ENCODE measurements at regions not wholly inside any gene's neighbourhood (a gene's known extent, or its start where the extent isn't known, plus 50 kb on each side); places are given as distances from the start of the nearest gene placed in this dataset.
"Not testable (repeated sequence)": the region's sequence is repeated elsewhere in the genome, so short reads cannot be mapped to it uniquely, and the experiment has no call there.

GRCh38 chr6:112887424-112887823 lies 540.3 kb downstream of the RFPL4B start:
- DNase-seq, result not testable (repeated sequence)

- no peak for DNase-seq
Observed at GRCh38 chr6:112899541-112899940, 552.4 kb downstream of the RFPL4B start.

GRCh38 chr6:112903361-112903760 lies 556.2 kb downstream of the RFPL4B start:
- no peak for DNase-seq

DNA sequence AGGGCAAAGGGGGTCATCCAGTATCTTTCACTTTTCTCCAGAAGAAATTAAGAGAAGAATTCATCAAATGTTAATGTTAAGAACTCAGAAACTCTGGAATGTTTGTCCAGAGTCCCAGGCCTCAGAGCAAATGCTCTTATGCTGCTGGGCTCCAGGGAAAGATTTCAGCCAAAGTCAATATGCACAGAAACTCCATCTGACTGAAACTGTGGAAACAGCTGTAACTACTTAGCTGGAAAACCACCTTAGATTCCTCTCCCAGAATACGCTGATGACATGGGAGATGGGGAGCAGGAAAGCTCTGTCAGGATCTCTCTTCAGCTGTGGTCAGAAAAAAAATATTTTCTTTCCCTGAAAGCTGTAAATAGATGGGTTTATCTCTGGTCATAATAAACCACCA lies 559.6 kb downstream of the RFPL4B start:
- no peak for DNase-seq

- no peak for DNase-seq
Observed at GRCh38 chr6:112909781-112910180, 562.7 kb downstream of the RFPL4B start.

DNA sequence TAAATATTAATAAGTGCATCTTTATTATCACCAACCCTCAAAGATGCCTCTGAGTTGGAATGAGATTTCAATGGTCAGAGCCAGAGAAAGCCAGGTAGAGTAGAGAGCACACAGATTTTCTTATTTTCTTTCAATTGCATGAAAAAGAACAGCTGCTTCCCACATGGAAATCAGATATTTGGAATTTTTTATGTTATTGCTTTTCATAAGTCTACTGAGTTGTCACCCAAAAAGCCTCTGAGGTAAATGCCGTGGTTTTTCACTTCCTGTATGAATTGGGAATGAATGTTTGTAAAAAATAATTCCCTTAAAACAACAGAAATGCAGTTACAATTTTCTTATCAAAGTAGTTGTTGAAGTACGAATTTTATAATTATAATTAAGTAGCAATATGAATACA lies 563.1 kb downstream of the RFPL4B start:
- no peak for DNase-seq

DNA sequence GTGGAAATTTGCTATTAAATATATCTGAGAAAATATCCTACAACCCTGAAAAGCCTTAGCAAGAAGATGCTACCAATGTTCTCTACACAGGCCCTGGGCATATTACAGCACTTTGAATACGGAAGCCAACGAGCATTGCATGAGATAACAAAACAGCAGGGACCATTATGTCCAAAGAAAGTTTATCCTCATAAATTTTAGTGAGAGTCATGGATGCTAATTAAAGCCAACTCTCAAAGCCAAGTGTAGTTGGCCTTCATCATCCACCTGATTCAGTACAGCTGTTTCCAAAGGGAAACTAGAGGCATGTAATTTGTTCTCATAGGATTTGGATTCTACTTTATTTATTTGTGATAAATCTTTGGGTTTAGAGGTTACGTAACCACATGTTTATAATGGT lies 564.8 kb downstream of the RFPL4B start:
- DNase-seq, result no peak

GRCh38 chr6:112912416-112913101 lies 565.4 kb downstream of the RFPL4B start:
- no peak for DNase-seq

DNA sequence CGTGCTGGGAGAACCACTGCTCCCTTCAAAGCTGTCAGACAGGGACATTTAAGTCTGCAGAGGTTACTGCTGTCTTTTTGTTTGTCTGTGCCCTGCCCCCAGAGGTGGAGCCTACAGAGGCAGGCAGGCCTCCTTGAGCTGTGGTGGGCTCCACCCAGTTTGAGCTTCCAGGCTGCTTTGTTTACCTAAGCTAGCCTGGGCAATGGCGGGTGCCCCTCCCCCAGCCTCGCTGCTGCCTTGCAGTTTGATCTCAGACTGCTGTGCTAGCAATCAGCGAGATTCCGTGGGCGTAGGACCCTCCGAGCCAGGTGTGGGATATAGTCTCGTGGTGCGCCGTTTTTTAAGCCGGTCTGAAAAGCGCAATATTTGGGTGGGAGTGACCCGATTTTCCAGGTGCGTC lies 572.6 kb downstream of the RFPL4B start:
- DNase-seq, result not testable (repeated sequence)

- no peak for DNase-seq
Observed at GRCh38 chr6:112920994-112921393, 573.9 kb downstream of the RFPL4B start.

DNA sequence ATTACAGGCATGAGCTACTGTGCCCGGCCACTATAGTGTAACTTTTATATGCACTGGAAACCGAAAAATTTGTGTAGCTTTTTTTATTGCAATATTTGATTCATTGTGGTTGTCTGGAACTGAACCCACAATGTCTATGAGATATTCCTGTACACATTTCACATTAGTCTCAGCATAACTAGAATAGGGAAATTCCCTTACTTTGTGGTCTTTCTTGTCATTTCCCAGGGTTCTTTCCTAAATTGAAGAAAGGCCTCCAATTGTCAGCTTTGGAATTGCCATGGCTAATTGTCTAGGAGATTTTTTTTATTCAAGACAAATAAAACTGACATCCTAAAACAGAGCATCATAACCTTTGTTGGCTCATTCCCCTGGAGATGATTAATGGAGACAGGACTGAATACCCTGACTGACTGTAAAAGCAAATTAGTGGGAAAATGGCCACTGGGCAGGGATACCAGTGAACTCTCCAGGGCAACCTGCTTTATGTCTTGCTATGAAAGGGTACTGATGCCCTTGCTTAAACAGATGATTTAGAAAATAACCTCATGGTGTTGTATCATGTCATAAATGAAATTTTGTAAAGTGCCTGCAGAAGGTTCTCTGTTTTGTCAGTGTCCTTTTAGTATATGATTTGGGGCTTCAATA lies 576.9 kb downstream of the RFPL4B start:
- DNase-seq, result no peak

DNA sequence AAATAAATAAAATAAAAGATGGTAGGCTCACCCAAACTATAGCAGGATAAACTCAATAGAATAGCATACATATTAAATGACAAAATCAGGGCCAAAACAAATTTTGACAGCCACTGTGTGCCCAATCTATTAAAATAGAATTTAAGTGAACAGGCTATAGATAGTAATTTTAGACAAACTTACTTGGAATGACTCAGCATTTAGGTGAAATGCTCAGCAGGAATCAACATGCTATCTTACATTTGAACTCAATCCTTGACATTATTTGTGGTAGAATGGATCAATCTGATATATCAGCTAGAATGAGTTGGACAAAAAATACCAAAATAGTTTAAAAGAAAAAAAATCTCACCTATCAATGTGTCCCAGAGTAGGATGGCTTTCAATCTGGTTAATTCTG lies 578.6 kb downstream of the RFPL4B start:
- no peak for DNase-seq

DNA sequence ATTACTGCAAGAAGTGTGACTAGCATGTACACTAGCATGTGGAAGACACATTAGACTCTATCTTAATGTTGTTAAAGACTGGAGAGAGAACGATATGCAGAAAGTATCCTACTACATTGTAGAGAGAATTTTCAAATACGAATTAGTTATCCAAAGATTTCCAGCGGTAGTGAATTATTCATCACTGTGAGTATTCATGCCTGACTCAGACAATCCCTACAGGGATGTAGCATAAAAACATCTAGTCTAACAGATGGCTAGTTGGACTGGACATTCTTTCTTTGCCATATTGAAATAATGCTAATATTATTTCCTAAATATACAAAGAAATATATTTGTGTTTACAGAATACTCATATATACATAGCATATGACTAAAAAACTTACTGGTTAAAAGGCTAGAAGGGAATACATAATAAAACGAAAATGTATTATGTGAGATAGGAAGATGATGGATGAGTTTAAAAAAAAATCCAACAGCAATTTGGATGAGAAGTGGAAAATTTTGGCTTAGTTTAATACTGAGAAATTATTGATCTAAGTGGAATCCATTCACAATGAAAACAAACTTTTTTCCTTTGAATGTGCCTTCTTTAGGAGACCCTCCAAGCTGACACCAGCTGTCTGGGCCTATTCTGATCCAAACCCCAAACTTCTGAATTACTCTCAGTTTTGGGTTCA lies 580.7 kb downstream of the RFPL4B start:
- no peak for DNase-seq

DNA sequence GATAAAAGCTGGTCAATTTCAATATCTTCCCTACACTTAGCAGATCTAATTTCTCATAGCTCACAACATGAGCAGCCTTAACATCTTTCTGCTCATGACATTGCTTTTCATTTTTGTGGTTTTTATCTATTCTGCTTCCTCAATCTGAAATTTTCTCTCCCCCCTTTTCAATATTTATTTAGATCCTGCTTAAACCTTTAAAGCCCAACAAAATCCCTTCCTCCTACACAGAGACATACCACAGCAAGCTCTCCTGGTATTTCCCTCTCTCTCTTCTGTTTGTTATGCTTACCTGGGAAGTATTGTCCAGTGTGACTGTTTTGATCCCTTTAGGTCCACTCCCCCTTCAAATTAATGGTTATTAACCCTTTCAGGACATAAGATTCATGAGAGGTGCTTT lies 582.5 kb downstream of the RFPL4B start:
- no peak for DNase-seq

- DNase-seq, result no peak
Observed at GRCh38 chr6:112931832-112932231, 584.7 kb downstream of the RFPL4B start.

- DNase-seq, result no peak
Observed at GRCh38 chr6:112933947-112934346, 586.8 kb downstream of the RFPL4B start.

DNA sequence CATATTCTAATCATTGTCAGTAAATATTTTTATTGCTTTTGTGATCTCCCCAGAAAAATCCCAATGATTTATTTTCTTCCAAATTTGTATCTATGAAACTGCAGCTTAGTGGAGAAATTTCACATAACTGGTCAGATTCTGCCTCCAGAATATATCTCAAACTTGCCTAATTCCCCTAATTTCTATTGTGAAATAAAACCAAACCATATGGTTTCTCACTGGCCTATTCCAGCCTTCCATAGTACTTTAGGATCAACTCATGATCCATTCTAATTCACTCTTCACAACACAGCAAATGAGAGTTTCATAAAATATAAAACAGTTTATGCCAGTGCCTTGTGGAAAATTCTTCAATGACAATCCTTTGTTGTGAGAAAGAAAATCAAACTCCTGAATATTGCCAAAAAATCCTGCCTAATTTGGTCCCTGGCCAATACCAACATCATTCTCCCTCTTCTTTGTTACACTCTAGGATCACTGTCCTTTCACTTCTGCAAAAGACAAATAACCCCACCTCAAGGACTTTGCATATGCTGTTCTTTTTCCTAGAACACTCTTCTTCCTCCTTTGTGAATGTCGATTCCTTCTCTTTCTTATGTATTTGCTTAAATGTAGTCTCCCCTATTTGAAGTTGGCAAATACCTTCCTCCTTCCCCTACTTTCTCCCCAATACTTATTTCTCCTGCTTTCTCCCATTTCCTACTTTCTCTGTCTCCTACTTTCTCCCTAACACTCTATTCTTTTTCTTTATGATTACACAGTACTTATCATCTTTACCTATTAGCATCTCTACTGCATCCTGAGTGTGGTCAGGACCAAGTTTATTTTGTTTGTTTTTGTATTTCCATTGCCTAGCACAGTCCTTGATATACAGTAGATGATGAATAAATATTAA lies 587.5 kb downstream of the RFPL4B start:
- no peak for DNase-seq

GRCh38 chr6:112935402-112936078 lies 588.4 kb downstream of the RFPL4B start:
- no peak for DNase-seq

DNA sequence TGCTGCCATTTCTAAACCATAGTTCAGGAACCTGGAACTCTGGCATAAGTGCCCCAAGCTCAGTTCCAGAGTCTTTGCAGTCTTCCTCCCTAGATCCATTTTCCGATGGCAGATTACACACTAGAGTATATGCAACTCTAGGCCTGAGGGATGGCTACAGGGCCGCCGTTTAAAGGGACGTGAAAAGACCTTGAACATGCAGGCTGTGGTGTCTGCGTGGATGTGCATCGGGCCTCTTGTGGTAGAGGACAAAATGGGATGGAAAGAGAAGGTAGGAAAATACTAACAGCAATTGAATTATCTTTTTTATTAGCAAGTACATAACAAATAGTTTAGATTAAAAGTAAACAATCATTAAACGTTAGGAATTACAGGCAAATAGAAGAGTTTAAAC lies 588.9 kb downstream of the RFPL4B start:
- no peak for DNase-seq

- DNase-seq, result no peak
Observed at GRCh38 chr6:112936504-112936903, 589.4 kb downstream of the RFPL4B start.

- not testable (repeated sequence) for DNase-seq
Observed at GRCh38 chr6:112937690-112938089, 590.6 kb downstream of the RFPL4B start.

DNA sequence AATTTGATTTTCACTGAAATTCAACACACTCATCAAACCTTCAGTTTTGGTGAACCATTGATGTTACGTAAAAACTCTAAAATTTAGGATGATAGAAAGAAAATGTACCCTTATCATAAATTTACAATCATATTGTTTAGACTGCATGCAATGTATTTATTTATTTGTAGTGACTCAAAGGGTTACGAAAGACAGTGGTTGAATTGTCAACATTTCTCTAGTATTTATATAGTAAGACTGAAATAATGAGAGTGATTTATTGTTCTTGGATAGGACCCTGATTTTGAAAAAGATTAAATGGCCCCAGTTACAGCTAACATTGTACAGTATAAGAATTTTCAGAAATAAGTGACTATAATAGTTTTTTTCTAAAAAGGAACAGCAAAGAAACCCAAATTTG lies 591.5 kb downstream of the RFPL4B start:
- DNase-seq, result no peak

DNA sequence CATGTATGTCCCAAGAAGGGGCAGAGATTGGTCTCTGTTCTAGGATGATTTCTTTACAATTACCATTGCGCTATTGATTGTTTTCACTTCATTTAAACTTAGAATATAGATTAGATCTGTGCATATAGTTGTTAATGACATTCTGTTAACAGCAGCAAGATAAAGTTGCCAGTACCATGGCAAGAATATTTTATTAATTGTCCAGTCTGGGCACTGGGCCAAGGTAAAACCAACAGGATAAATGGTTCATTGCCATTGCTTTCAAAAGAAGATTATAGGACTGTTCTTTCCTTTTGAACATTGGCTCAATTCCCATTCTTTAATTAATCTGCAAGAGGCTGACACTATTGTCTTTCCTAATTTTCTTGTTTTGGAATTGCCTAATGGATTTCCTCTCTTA lies 592.4 kb downstream of the RFPL4B start:
- DNase-seq, result no peak

Data from inflammatory macrophage treated with lipopolysaccharide for 1 hour (primary cell).